B cell (primary cell): ENCODE measurements at regions not wholly inside any gene's neighbourhood (a gene's known extent, or its start where the extent isn't known, plus 50 kb on each side); places are given as distances from the start of the nearest gene placed in this dataset.
A peak's percentile ranks its signal among the peaks of the same experiment; 100 is the strongest.

ENCODE experiments used
- ATAC-seq: fragments of 200-7000 bp; cut with Tn5 transposase; one replicate; pipeline ENCODE4 v1.10.0; 2021; ENCODE audit warnings: low read depth, mild to moderate bottlenecking, moderate number of reproducible peaks, moderate library complexity
- CTCF ChIA-PET: fragments of 350-600 bp; sonication (Branson Sonifier 250); formaldehyde crosslinking; loops from one replicate; lab custom pipeline; 2021; ENCODE audit warnings: antibody characterized with exemption, inconsistent platforms; lab: Charles Lee
- POLR2A ChIA-PET: fragments of 350-600 bp; sonication (Branson Sonifier 250); formaldehyde crosslinking; loops from one replicate; lab custom pipeline; 2021; ENCODE audit warnings: antibody characterized with exemption; lab: Charles Lee
- DNase-seq: peaks from one replicate; pipeline ENCODE4 v3.0.0; 2013
- H2AFZ ChIP-seq: 2 replicates; pipeline ENCODE4 v1.6.1; 2012; ENCODE audit warnings: mild to moderate bottlenecking, low read depth, low read length; ENCODE audit not compliant: insufficient read depth, poor library complexity, severe bottlenecking
- H3K27ac ChIP-seq, 2 donors: 1 replicate in 1 of 2; 2 replicates in 1 of 2; pipeline ENCODE4 v1.5.1; 2012 to 2013; ENCODE audit warnings: low read length in 2 of 2, mild to moderate bottlenecking in 2 of 2, moderate library complexity in 1 of 2
- H3K27me3 ChIP-seq, 4 experiments: fragments of 200-600 bp in 1 of 4; sonication (generic) in 1 of 4; replicated peaks in 1 of 4; 1 replicate in 2 of 4; 2 replicates in 2 of 4; pipeline versions ENCODE4 v1.6.1 to v1.7.0; 2013 to 2016; ENCODE audit warnings: low read length in 3 of 4, mild to moderate bottlenecking in 2 of 4, mixed read lengths in 1 of 4, moderate library complexity in 1 of 4; ENCODE audit not compliant: insufficient read depth in 4 of 4, control insufficient read depth in 3 of 4; ENCODE audit errors: control extremely low read depth in 1 of 4
- H3K36me3 ChIP-seq, 2 experiments: replicated peaks in 1 of 2; 1 replicate in 1 of 2; 2 replicates in 1 of 2; pipeline versions ENCODE4 v1.6.1 to v1.7.1; 2013; ENCODE audit warnings: low read length in 1 of 2; ENCODE audit not compliant: insufficient read depth in 2 of 2, control insufficient read depth in 1 of 2; ENCODE audit errors: control extremely low read depth in 1 of 2, extremely low read depth in 1 of 2
- H3K4me1 ChIP-seq, 2 donors: fragments of 200-600 bp in 1 of 2; sonication (generic) in 1 of 2; 1 replicate in 1 of 2; 2 replicates in 1 of 2; pipeline versions ENCODE4 v1.5.1 to v1.6.1; 2013 to 2017; ENCODE audit warnings: low read length in 2 of 2; ENCODE audit not compliant: control insufficient read depth in 2 of 2, insufficient read depth in 2 of 2
- H3K4me2 ChIP-seq: replicated peaks from 2 replicates; pipeline ENCODE3; 2012; ENCODE audit warnings: mild to moderate bottlenecking, low read depth, low read length; ENCODE audit not compliant: poor library complexity, severe bottlenecking
- H3K4me3 ChIP-seq, 5 experiments: fragments of 200-600 bp in 1 of 5; sonication (generic) in 1 of 5; 1 replicate in 3 of 5; 2 replicates in 2 of 5; pipeline versions ENCODE4 v1.5.1 to v1.7.0; 2011 to 2016; ENCODE audit warnings: low read length in 4 of 5, mild to moderate bottlenecking in 4 of 5, low read depth in 2 of 5, control low read depth in 1 of 5, moderate library complexity in 1 of 5; ENCODE audit not compliant: insufficient read depth in 1 of 5; ENCODE audit errors: control extremely low read depth in 1 of 5, extremely low read depth in 1 of 5
- H3K79me2 ChIP-seq: fragments of 200-600 bp; sonication (generic); one replicate; pipeline ENCODE4 v1.6.0; 2016; ENCODE audit warnings: low read length; ENCODE audit not compliant: control insufficient read depth, insufficient read depth
- H3K9ac ChIP-seq: fragments of 200-600 bp; sonication (generic); 2 replicates; pipeline ENCODE4 v1.6.1; 2017; ENCODE audit warnings: mild to moderate bottlenecking, low read length, moderate library complexity
- H3K9me3 ChIP-seq, 3 donors: one replicate each; pipeline versions ENCODE4 v1.6.1 to v1.7.1; 2013; ENCODE audit warnings: low read length in 2 of 3; ENCODE audit not compliant: control insufficient read depth in 2 of 3, insufficient read depth in 1 of 3; ENCODE audit errors: control extremely low read depth in 1 of 3
- H4K20me1 ChIP-seq: 2 replicates; pipeline ENCODE4 v1.6.0; 2012; ENCODE audit warnings: mild to moderate bottlenecking, low read length; ENCODE audit not compliant: insufficient read depth, control insufficient read depth, poor library complexity, severe bottlenecking
- H3K27ac Mint-ChIP-seq: one replicate; pipeline ENCODE4 v1.8.0; 2021; ENCODE audit warnings: mixed read lengths
- H3K27me3 Mint-ChIP-seq: one replicate; pipeline ENCODE4 v1.8.0; 2021; ENCODE audit warnings: mixed read lengths
- H3K4me1 Mint-ChIP-seq: one replicate; pipeline ENCODE4 v1.8.0; 2021; ENCODE audit warnings: mixed read lengths
- H3K4me3 Mint-ChIP-seq: one replicate; pipeline ENCODE4 v1.8.0; 2021; ENCODE audit warnings: mixed read lengths
- H3K9me3 Mint-ChIP-seq: one replicate; pipeline ENCODE4 v1.8.0; 2022; ENCODE audit warnings: mixed read lengths; ENCODE audit not compliant: insufficient read depth
- CTCF ChIP-seq: fragments of 200-600 bp; IDR thresholded peaks from one replicate; pipeline ENCODE4 v1.8.0; 2022; ENCODE audit warnings: antibody characterized with exemption, mild to moderate bottlenecking
- EZH2 ChIP-seq: IDR thresholded peaks from 2 replicates; pipeline ENCODE4 v1.6.1; 2012; ENCODE audit warnings: borderline replicate concordance, low read depth, mild to moderate bottlenecking, moderate library complexity, low read length; ENCODE audit not compliant: insufficient read depth, poor library complexity, severe bottlenecking
- WGBS: methylation state at CpG from one replicate; pipeline ENCODE4 v1.1.5; 2013; ENCODE audit warnings: missing lambda C conversion rate; ENCODE audit not compliant: insufficient coverage; 5-methylcytosine and 5-hydroxymethylcytosine counted together
- intact Hi-C: fragments of 100-400 bp; cut with micrococcal nuclease; formaldehyde crosslinking; loops from one replicate; pipeline ENCODE4 v1.10.0; 2022

- peaks cover 0 to 5% (median 0%) of the 10 kb centered on the region in 3 donors for H3K9me3 ChIP-seq
- no peaks in the 10 kb centered on the region for H3K79me2 ChIP-seq
- TF ChIP-seq EZH2 = no peak
- WGBS = 84% methylated on average over 12 of the region's 13 CpGs
- DNase-seq (peak; percentile 29), ATAC-seq (peak; percentile 87)
- H3K9me3 Mint-ChIP-seq = no peaks in the 10 kb centered on the region
- POLR2A ChIA-PET = no interaction called here
- no peak overlapping the region for H3K27ac ChIP-seq
- no peaks in the 10 kb centered on the region for H3K36me3 ChIP-seq
- H3K9ac ChIP-seq = no peak overlapping the region
- H3K27ac Mint-ChIP-seq = peak overlapping the region; percentile 51
- peak overlapping the region; percentile 36 for H3K4me3 Mint-ChIP-seq
- H3K27me3 ChIP-seq = no peaks in the 10 kb centered on the region
- peaks cover 26 to 28% of the 10 kb centered on the region in 2 donors for H3K4me1 ChIP-seq
- no peaks in the 10 kb centered on the region for H4K20me1 ChIP-seq
- H3K4me3 ChIP-seq = no peak overlapping the region
- peaks cover 8% of the 10 kb centered on the region for H3K27me3 Mint-ChIP-seq
- CTCF ChIA-PET = interaction anchor here (0.8 to 2.7 kb wide), 5 partner anchors 21 to 995 kb away, joined by 3 to 9 read pairs (median 3); no protein-coding TSS in a partner anchor
- intact Hi-C loops = no loop called here
- H3K4me1 Mint-ChIP-seq = peaks cover 50% of the 10 kb centered on the region
- H2AFZ ChIP-seq = peak overlapping the region; percentile 9
- peak overlapping the region; percentile 6 for H3K4me2 ChIP-seq
Observed at GRCh38 chr2:550860-551567, 126.2 kb downstream of the TMEM18 start.

- H3K27me3 Mint-ChIP-seq = peaks cover 25% of the 10 kb centered on the region
- TF ChIP-seq EZH2 (no peak), CTCF (no peak)
- ChIA-PET CTCF (no interaction called here), POLR2A (no interaction called here)
- H3K4me1 ChIP-seq = peaks cover 4 to 7% of the 10 kb centered on the region in 2 donors
- no peak overlapping the region for H3K4me2 ChIP-seq
- no peaks in the 10 kb centered on the region for H3K9me3 Mint-ChIP-seq
- H3K4me3 ChIP-seq = no peak overlapping the region
- no peaks in the 10 kb centered on the region for H3K9me3 ChIP-seq
- H3K27ac ChIP-seq = no peak overlapping the region
- no peak overlapping the region for H3K27ac Mint-ChIP-seq
- DNase-seq (no peak), ATAC-seq (no peak)
- H2AFZ ChIP-seq = no peak overlapping the region
- 85% methylated on average over 23 of the region's 24 CpGs for WGBS
- H3K9ac ChIP-seq = no peak overlapping the region
- no peaks in the 10 kb centered on the region for H4K20me1 ChIP-seq
- H3K4me1 Mint-ChIP-seq = peaks cover 8% of the 10 kb centered on the region
- H3K36me3 ChIP-seq = no peaks in the 10 kb centered on the region
- no peaks in the 10 kb centered on the region for H3K79me2 ChIP-seq
- peaks cover 0 to 5% (median 0%) of the 10 kb centered on the region in 4 experiments for H3K27me3 ChIP-seq
- intact Hi-C loops = no loop called here
- no peak overlapping the region for H3K4me3 Mint-ChIP-seq
Observed at GRCh38 chr2:545711-546650, 131.2 kb downstream of the TMEM18 start.
